Hepatocyte (in vitro differentiated cells): ENCODE measurements at regions not wholly inside any gene's neighbourhood (a gene's known extent, or its start where the extent isn't known, plus 50 kb on each side); places are given as distances from the start of the nearest gene placed in this dataset.

Experiments
- DNase-seq: peaks from one replicate; pipeline ENCODE4 v3.0.0-alpha.2; 2016; ENCODE audit warnings: low spot score
- H2AFZ ChIP-seq: fragments of 200-600 bp; sonication (generic); 2 replicates; pipeline ENCODE4 v1.6.0; 2016; ENCODE audit warnings: antibody characterized with exemption, mild to moderate bottlenecking
- H3K27ac ChIP-seq: fragments of 200-600 bp; sonication (generic); 2 replicates; pipeline ENCODE4 v1.5.1; 2016; ENCODE audit warnings: mild to moderate bottlenecking
- H3K27me3 ChIP-seq: fragments of 200-600 bp; sonication (generic); 2 replicates; pipeline ENCODE4 v1.6.1; 2016
- H3K36me3 ChIP-seq: fragments of 200-600 bp; sonication (generic); replicated peaks from 2 replicates; pipeline ENCODE4 v1.5.1; 2016; ENCODE audit warnings: low read depth; ENCODE audit not compliant: insufficient read depth
- H3K4me1 ChIP-seq: fragments of 200-600 bp; sonication (generic); 2 replicates; pipeline ENCODE4 v1.5.1; 2016; ENCODE audit warnings: mild to moderate bottlenecking, moderate library complexity; ENCODE audit not compliant: insufficient read depth
- H3K4me2 ChIP-seq: fragments of 200-600 bp; sonication (generic); 2 replicates; pipeline ENCODE4 v1.6.0; 2016
- H3K4me3 ChIP-seq: fragments of 200-600 bp; sonication (generic); 2 replicates; pipeline ENCODE4 v1.5.1; 2016; ENCODE audit warnings: mild to moderate bottlenecking
- H3K79me2 ChIP-seq: fragments of 200-600 bp; sonication (generic); 2 replicates; pipeline ENCODE4 v1.6.0; 2017; ENCODE audit warnings: mild to moderate bottlenecking
- H3K9me2 ChIP-seq: fragments of 200-600 bp; sonication (generic); replicated peaks from 2 replicates; pipeline ENCODE4 v1.6.0; 2017; ENCODE audit warnings: mild to moderate bottlenecking; ENCODE audit not compliant: insufficient read depth
- H3K9me3 ChIP-seq: fragments of 200-600 bp; sonication (generic); 2 replicates; pipeline ENCODE4 v1.5.1; 2016; ENCODE audit warnings: low read depth, mild to moderate bottlenecking
- H4K20me1 ChIP-seq: fragments of 200-600 bp; sonication (generic); 2 replicates; pipeline ENCODE4 v1.6.0; 2016; ENCODE audit warnings: mild to moderate bottlenecking; ENCODE audit not compliant: insufficient read depth, poor library complexity, severe bottlenecking
- EZH2 ChIP-seq: fragments of 200-600 bp; sonication (generic); IDR thresholded peaks from 2 replicates; pipeline ENCODE4 v1.6.1; 2016; ENCODE audit warnings: antibody characterized with exemption, mild to moderate bottlenecking, borderline replicate concordance
- EZH2phosphoT487 ChIP-seq: fragments of 200-600 bp; sonication (generic); IDR thresholded peaks from one replicate; pipeline ENCODE4 v1.6.1; 2018; ENCODE audit warnings: antibody characterized with exemption, mild to moderate bottlenecking, low read depth, moderate library complexity; ENCODE audit not compliant: unreplicated experiment, severe bottlenecking
- WGBS: methylation state at CpG from one replicate; pipeline ENCODE4 v1.1.6; 2016; ENCODE audit warnings: low lambda C conversion rate; ENCODE audit errors: missing lambda C conversion rate; 5-methylcytosine and 5-hydroxymethylcytosine counted together
- TF ChIP-seq, protein P1 (sequence below): fragments of 200-600 bp; sonication (generic); IDR thresholded peaks from 2 replicates; pipeline ENCODE4 v1.5.1; 2016; ENCODE audit warnings: antibody characterized with exemption, mild to moderate bottlenecking; ENCODE audit not compliant: poor library complexity

DNA sequence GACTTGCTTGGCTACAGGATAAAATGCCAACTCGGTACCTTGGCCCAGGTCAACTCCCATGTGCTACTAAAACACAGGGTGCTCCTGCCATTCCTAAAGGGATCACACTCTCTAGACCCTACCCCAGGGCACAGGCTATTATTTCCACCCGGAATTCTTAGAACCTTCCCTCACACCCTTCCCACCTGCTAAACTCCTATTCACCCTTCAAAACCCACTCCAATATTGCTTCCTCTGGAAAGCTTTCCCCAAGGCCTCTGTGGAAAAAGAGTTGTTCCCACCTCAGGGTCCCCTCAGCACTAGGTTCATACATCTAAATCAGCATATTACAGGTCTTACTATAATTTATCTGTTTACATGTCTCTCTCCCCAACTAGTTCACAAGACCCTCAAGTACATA, 75.0 kb upstream of the TANC1 start:
- no peaks in the 10 kb centered on the region for H4K20me1 ChIP-seq
- H3K27ac ChIP-seq, result peak overlapping the region; percentile 9
- H3K79me2 ChIP-seq, result no peaks in the 10 kb centered on the region
- H3K27me3 ChIP-seq, result no peaks in the 10 kb centered on the region
- no peaks in the 10 kb centered on the region for H3K9me2 ChIP-seq
- WGBS, result 81% methylated on average over 2 of the region's 2 CpGs
- H3K9me3 ChIP-seq, result no peaks in the 10 kb centered on the region
- no peak for DNase-seq
- H3K36me3 ChIP-seq, result no peaks in the 10 kb centered on the region
- H3K4me1 ChIP-seq, result no peaks in the 10 kb centered on the region
- no peak overlapping the region for H3K4me3 ChIP-seq
- no peak overlapping the region for H3K4me2 ChIP-seq
- no peak overlapping the region for H2AFZ ChIP-seq
- TF ChIP-seq EZH2phosphoT487, result no peak

DNA sequence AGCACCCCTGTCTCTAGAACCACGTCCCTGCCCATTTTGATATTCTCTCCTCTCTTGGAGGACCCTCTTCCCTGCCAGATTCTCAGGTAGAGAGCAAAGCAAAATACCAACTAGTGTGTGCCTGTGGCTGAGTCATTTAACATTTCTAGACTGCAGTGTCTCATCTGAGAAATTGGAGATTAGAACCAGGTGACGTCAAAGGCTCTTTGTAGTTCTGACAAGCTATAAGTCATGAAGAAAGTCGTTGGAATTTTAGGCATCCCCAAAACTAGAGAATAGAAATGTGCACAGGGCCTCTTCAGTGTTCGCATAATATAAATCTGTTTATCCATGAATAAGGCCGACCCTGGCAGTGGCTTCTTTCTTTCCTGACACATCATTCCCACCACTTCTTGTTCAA, 74.4 kb upstream of the TANC1 start:
- Histone ChIP-seq H3K4me2 (no peak overlapping the region), H2AFZ (no peak overlapping the region)

DNA sequence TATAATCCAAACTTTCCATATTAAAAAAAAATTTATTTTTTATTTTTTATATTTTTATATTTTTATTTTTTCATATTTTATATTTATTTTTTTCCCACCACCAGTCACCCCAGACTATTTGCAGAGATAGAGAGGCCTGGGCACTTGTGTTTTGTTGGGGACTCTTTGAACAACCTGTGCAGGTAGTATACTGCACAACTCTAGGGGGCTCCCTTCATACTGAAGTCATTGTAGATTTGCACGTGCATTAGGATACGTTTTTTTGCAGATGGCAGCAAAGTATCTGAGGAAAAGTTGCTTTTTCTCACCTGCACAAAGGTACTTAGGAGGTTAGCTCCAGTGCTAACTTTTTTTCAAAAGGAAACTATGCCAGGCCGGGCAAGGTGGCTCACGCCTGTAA, 73.9 kb upstream of the TANC1 start:
- no peak for TF ChIP-seq EZH2phosphoT487
- no peak for TF ChIP-seq EZH2
- TF ChIP-seq, protein P1, sequence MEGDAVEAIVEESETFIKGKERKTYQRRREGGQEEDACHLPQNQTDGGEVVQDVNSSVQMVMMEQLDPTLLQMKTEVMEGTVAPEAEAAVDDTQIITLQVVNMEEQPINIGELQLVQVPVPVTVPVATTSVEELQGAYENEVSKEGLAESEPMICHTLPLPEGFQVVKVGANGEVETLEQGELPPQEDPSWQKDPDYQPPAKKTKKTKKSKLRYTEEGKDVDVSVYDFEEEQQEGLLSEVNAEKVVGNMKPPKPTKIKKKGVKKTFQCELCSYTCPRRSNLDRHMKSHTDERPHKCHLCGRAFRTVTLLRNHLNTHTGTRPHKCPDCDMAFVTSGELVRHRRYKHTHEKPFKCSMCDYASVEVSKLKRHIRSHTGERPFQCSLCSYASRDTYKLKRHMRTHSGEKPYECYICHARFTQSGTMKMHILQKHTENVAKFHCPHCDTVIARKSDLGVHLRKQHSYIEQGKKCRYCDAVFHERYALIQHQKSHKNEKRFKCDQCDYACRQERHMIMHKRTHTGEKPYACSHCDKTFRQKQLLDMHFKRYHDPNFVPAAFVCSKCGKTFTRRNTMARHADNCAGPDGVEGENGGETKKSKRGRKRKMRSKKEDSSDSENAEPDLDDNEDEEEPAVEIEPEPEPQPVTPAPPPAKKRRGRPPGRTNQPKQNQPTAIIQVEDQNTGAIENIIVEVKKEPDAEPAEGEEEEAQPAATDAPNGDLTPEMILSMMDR, result no peak
- DNase-seq, result no peak
- no peaks in the 10 kb centered on the region for H3K9me2 ChIP-seq
- H3K4me2 ChIP-seq, result no peak overlapping the region
- no peaks in the 10 kb centered on the region for H3K9me3 ChIP-seq
- no peaks in the 10 kb centered on the region for H3K4me1 ChIP-seq
- H3K4me3 ChIP-seq, result no peak overlapping the region
- 89% methylated on average over 4 of the region's 4 CpGs for WGBS
- H3K27me3 ChIP-seq, result no peaks in the 10 kb centered on the region
- no peaks in the 10 kb centered on the region for H4K20me1 ChIP-seq
- H3K36me3 ChIP-seq, result no peaks in the 10 kb centered on the region
- no peak overlapping the region for H2AFZ ChIP-seq
- H3K27ac ChIP-seq, result no peak overlapping the region
- H3K79me2 ChIP-seq, result no peaks in the 10 kb centered on the region

More for the DNA sequence above, 74.4 kb upstream of the TANC1 start:
- H3K4me3 ChIP-seq, result no peak overlapping the region
- TF ChIP-seq, protein P1, result no peak
- TF ChIP-seq EZH2phosphoT487 (no peak), EZH2 (no peak)
- DNase-seq, result no peak
- H3K27me3 ChIP-seq, result no peaks in the 10 kb centered on the region
- no peaks in the 10 kb centered on the region for H3K4me1 ChIP-seq
- H3K79me2 ChIP-seq, result no peaks in the 10 kb centered on the region
- no peaks in the 10 kb centered on the region for H3K9me2 ChIP-seq
- no peaks in the 10 kb centered on the region for H3K9me3 ChIP-seq
- peak overlapping the region; percentile 9 for H3K27ac ChIP-seq
- 65% methylated on average over 5 of the region's 5 CpGs for WGBS
- H4K20me1 ChIP-seq, result no peaks in the 10 kb centered on the region
- no peaks in the 10 kb centered on the region for H3K36me3 ChIP-seq

DNA sequence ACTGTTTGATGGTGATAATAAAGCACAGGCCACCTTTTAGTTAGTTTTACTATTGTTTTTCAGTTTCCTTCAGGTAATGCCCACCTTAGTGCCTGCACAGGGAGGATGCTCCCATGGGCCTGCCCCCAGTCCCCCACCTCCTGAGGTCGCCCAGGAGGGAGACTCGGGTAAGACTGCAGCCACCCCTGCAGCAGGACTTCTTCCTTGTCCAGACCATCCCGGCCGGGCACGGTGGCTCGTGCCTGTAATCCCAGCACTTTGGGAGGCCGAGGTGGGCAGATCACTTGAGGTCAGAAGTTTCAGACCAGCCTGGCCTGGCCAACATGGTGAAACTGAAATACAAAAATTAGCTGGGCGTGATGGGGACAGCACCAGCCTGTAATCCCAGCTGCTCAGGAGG, 68.1 kb upstream of the TANC1 start:
- Histone ChIP-seq H3K9me2 (no peaks in the 10 kb centered on the region), H2AFZ (no peak overlapping the region), H3K4me1 (no peaks in the 10 kb centered on the region), H3K4me2 (no peak overlapping the region), H3K9me3 (no peaks in the 10 kb centered on the region), H3K79me2 (no peaks in the 10 kb centered on the region), H3K4me3 (no peak overlapping the region), H3K27ac (no peak overlapping the region), H3K27me3 (no peaks in the 10 kb centered on the region), H3K36me3 (no peaks in the 10 kb centered on the region), H4K20me1 (no peaks in the 10 kb centered on the region)
- 85% methylated on average over 8 of the region's 8 CpGs for WGBS
- no peak for DNase-seq
- TF ChIP-seq EZH2, result no peak
- TF ChIP-seq EZH2phosphoT487, result no peak
- TF ChIP-seq, protein P1, result no peak
